CD4-positive, alpha-beta T cell treated with Interferon alpha-2 for 1 hour (primary cell): ENCODE measurements at regions not wholly inside any gene's neighbourhood (a gene's known extent, or its start where the extent isn't known, plus 50 kb on each side); places are given as distances from the start of the nearest gene placed in this dataset.

Experiments used
- DNase-seq, 2 donors: peaks; one replicate each; pipeline ENCODE4 v3.0.0-alpha.2; 2020 to 2022

GRCh38 chr4:35789899-35790574 is 454.3 kb downstream of the ARAP2 start:
- DNase-seq, result no peak

DNA sequence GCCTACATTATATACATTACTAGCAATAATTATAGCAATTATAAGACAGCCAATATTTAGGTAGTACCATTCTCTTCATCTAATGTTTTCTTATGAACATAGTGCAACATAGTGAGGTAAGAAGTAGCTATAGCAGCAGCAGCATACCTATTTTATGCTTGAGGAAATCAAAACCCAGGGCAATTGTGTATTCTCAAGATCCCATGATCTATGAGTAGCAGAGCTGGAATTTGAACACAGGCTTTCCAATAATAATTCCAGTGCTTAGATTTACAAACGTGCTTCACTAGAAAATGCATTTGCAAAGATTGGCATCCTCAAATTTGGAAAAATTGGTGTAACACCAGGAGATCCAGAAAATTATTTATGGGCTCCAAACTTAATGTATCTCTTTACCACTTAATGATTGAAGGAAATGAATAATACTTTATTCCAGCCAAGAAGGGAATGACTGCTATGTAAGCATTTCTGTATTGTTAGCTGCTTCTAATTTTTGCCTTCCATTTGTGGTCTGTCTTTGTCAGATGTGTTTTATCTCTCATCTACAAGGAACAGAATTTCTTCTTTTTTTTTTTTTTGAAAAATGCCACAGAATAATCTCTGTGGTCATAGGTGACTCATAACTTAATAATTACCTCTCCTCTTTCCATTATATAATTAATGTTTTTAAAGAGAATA is 451.1 kb downstream of the ARAP2 start:
- no peak for DNase-seq

DNA sequence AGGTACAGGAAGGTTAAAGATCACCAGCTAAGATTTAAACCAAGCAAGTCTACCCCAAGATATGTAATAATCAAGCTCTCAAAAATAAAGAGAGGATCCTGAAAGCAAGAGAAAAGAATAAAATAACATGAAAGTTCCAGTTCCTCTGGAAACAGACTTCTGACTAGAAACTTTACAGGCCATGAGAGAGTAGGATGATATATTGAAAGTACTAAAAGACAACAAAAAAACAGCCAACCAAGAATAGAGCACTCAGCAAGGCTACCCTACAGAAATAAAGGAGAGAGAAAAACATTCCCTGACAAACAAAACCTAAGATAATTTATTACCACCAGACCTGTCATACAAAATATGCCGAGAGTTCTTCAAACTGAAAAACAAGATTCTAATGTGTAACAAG is 450.5 kb downstream of the ARAP2 start:
- no peak for DNase-seq

DNA sequence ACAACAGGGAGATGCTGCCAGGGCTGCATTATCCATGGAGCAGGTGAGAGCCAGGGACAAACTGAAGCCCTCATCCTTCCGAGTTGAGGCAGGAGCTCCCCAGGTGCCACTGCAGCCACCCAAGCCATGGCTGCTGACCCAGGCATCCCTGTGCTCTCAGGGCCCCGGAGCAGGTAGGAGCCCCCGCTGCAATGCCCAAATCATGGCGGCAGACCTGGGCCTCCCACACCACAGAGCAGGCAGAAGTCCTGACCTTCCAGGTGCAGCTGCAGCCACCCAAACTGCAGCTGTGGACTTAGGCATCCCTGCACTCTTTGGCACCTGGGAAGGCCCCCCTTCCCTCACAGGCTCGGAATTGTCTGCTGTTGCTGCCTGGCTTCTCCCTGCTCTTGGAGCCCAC is 443.6 kb downstream of the ARAP2 start:
- DNase-seq, result no peak

DNA sequence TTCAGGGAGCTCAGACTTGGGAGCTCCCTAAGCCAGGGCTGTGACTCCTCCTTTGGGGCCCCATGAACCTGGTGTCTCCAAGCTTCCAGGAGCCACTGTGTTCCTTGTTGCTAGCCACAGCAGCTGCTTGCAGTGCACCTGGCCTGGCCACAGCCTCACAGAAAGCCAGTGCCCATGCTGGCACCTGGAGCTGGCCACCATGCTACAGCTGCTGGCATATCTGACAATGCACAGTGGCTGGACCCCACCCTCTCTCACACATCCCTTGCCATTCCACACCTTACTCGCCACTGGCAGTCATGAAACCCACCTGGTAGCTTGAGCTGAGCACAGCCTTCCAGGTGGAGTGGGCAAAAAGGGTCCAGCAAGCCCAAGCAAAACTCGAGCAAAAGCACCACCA is 441.7 kb downstream of the ARAP2 start:
- DNase-seq, result no peak

DNA sequence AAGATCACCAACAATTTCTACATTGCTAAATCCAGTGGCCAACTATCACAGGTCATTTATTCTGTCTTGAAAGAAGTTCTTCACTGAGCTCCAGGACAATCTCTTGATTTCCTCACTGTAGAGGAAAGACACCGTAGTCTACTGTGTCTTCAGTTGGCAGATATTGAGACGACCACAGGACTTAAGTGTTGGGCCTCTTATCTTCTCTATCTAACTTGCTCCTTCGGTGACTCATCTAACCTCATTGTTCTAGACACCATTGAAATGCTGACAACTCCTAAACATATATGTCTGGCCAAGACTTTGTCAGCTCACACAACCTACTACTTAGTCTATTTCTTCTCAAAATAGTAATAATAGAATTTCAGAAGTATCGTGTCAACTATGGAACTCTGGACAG is 425.8 kb downstream of the ARAP2 start:
- DNase-seq, result no peak

DNA sequence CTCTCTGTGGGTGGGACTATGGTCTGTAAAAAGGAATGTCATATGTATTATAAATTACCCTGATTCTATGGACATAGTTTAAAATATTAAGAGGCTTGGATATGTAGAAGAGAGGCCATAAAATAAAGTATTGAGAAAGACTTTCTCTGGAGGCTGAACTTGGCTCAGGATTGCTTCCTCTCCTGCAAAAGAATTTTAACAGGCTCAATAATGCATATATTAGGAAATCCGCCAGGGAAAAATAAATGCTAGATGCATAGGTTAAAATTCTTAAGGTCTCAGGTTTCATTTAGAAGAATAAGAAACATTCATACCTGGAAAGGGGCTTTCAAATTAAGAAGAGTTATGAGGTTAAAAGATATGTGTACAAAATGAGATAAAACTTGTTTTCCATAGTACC is 424.3 kb downstream of the ARAP2 start:
- DNase-seq, result no peak

DNA sequence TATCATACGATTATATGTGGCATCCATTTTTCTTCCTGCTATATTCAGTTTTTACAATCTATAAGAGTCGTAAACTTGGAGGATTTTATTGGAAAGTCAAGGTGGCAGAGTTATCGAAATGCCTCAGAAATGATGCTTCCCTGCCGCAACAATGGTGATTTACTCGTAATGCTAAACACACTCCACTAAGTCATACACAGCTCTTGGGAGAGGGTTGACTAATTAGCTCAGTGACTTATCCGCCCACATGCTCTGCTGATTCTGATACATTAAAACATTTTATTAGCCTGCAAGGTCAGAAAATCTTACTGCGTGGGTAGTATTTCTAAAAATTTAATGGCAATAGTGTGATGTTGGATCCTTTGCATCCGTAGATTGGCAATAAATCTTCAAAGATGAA is 420.1 kb downstream of the ARAP2 start:
- DNase-seq, result no peak

- DNase-seq, result no peak
These were observed 408.4 kb downstream of the ARAP2 start for GRCh38 chr4:35835893-35836292.

- no peak for DNase-seq
These were observed 407.7 kb downstream of the ARAP2 start for GRCh38 chr4:35836596-35836995.

GRCh38 chr4:35867057-35867456 is 377.3 kb downstream of the ARAP2 start:
- no peak for DNase-seq

DNA sequence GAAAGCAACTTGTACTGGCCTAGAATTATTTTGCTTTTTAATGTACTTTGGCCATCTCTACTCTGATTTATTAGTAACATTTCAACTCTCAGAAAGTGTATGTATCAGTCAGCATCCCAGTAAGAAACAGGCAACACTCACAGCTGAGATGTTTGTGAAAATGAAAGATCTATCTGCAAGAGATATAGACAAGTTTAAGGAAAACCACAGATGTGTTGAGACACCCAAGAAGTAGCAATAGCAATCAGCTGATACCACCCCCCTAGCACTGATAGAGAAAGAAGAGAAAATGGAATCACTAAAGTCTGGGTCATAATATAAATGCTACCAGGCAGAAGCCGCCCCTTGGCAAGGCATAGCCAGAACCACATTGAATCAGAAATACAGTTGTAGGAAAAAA is 372.0 kb downstream of the ARAP2 start:
- no peak for DNase-seq

GRCh38 chr4:35879479-35879878 is 364.8 kb downstream of the ARAP2 start:
- DNase-seq, result no peak

- no peak for DNase-seq
These were observed 361.2 kb downstream of the ARAP2 start for GRCh38 chr4:35883108-35883507.

DNA sequence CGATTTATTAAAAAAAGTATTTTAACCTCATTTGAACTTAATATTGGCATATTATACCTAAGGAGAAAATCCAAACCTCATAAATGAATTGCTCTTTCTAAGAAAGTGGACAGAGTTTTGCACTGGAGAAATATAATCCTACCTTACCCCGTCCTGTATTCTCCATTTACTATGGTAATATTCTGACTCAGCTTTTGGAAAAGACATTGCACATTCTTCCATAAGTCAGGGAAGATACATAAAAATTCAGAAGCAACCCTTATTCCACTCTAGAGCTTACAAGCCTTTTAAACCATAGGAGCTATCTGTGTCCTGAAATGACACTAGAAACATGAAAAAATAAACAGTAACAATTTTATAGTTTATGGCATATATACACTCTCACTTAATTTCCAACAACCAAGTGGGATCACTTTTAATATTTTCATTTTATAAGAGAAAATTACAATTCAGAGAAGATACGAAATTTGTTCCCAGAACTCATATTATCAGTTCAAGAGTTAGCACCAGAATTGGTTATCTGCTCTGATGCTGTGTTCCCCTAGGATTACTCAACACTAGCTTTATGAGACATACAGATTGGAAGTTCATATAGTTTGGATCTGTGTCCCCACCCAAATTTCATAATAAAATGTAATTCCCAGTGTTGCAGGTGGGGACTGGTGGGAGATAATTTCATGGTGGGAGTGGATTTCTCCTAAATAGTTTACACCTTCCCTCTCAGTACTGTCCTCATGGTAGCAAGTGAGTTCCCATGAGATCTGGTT is 359.4 kb downstream of the ARAP2 start:
- DNase-seq, result no peak

- no peak for DNase-seq
These were observed 346.5 kb downstream of the ARAP2 start for GRCh38 chr4:35897808-35898207.

- DNase-seq, result no peak
These were observed 343.7 kb downstream of the ARAP2 start for GRCh38 chr4:35900286-35901243.

- no peak for DNase-seq
These were observed 332.1 kb downstream of the ARAP2 start for GRCh38 chr4:35912174-35912573.

- no peak for DNase-seq
These were observed 325.8 kb downstream of the ARAP2 start for GRCh38 chr4:35918491-35918977.

GRCh38 chr4:35925806-35926205 is 318.5 kb downstream of the ARAP2 start:
- DNase-seq, result no peak

DNA sequence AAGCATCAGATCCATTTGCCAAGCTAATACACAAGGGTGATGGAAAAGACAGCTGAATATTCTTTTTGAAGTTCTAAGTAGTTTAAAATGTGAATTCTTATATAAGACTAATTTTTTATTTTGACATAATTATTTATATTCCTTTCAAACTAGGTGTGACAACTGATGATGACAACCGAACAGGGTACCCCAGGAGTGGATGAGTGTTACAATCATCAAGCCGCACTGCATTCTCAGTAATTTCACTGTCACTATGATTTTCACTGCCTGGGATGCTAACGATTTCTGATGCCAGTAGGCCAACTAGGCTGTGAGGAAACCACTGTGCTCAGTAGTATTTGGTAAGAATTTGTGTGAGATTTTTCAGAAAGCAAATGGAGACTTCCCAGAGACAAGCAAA is 317.5 kb downstream of the ARAP2 start:
- no peak for DNase-seq

- DNase-seq, result no peak
These were observed 310.4 kb downstream of the ARAP2 start for GRCh38 chr4:35933901-35934300.
